CD4-positive, alpha-beta T cell (primary cell): ENCODE measurements at regions not wholly inside any gene's neighbourhood (a gene's known extent, or its start where the extent isn't known, plus 50 kb on each side); places are given as distances from the start of the nearest gene placed in this dataset.

Experiments used
- ATAC-seq: fragments of 200-7000 bp; cut with Tn5 transposase; one replicate; pipeline ENCODE4 v1.10.0; 2022; ENCODE audit warnings: mild to moderate bottlenecking; ENCODE audit not compliant: poor library complexity
- CTCF ChIA-PET: fragments of 350-600 bp; sonication (Branson Sonifier 250); formaldehyde crosslinking; loops from one replicate; lab custom pipeline; 2021; ENCODE audit warnings: antibody characterized with exemption, inconsistent platforms; lab: Charles Lee
- POLR2A ChIA-PET: fragments of 350-600 bp; sonication (Branson Sonifier 250); formaldehyde crosslinking; loops from one replicate; lab custom pipeline; 2021; ENCODE audit warnings: antibody characterized with exemption, inconsistent platforms; lab: Charles Lee
- DNase-seq, 14 experiments: peaks; one replicate each; pipeline ENCODE4 v3.0.0-alpha.2; 2013 to 2020; ENCODE audit warnings: mixed read lengths in 2 of 14
- H3K27ac ChIP-seq, 2 donors: one replicate each; pipeline versions ENCODE4 v1.5.1 to v1.7.0; 2013; ENCODE audit warnings: low read length in 2 of 2, low read depth in 1 of 2, mild to moderate bottlenecking in 1 of 2
- H3K27me3 ChIP-seq, 2 experiments: 1 replicate in 1 of 2; 2 replicates in 1 of 2; pipeline versions ENCODE4 v1.6.1 to v1.7.0; 2013; ENCODE audit warnings: low read length in 2 of 2, control low read depth in 1 of 2, mild to moderate bottlenecking in 1 of 2, moderate library complexity in 1 of 2; ENCODE audit not compliant: insufficient read depth in 2 of 2, control insufficient read depth in 1 of 2
- H3K36me3 ChIP-seq: one replicate; pipeline ENCODE4 v1.6.1; 2013; ENCODE audit warnings: low read length, control low read depth; ENCODE audit not compliant: insufficient read depth
- H3K4me1 ChIP-seq: one replicate; pipeline ENCODE4 v1.6.1; 2013; ENCODE audit warnings: low read length, control low read depth; ENCODE audit not compliant: insufficient read depth
- H3K4me3 ChIP-seq: one replicate; pipeline ENCODE4 v1.5.1; 2013; ENCODE audit warnings: mild to moderate bottlenecking, low read length, moderate library complexity
- H3K9me3 ChIP-seq, 2 experiments: 1 replicate in 1 of 2; 2 replicates in 1 of 2; pipeline versions ENCODE4 v1.6.1 to v1.7.0; 2013; ENCODE audit warnings: low read length in 2 of 2, mild to moderate bottlenecking in 2 of 2, control low read depth in 1 of 2, moderate library complexity in 1 of 2; ENCODE audit not compliant: control insufficient read depth in 1 of 2, insufficient read depth in 1 of 2
- H3K27ac Mint-ChIP-seq: one replicate; pipeline ENCODE4 v1.8.0; 2020; ENCODE audit warnings: mixed read lengths
- H3K27me3 Mint-ChIP-seq: one replicate; pipeline ENCODE4 v1.8.0; 2021; ENCODE audit warnings: mixed read lengths
- H3K36me3 Mint-ChIP-seq: one replicate; pipeline ENCODE4 v1.8.0; 2021; ENCODE audit warnings: low read depth, mixed read lengths
- H3K4me1 Mint-ChIP-seq: one replicate; pipeline ENCODE4 v1.8.0; 2021; ENCODE audit warnings: low read depth, mixed read lengths
- H3K4me3 Mint-ChIP-seq: one replicate; pipeline ENCODE4 v1.8.0; 2020; ENCODE audit warnings: mild to moderate bottlenecking, mixed read lengths
- H3K9me3 Mint-ChIP-seq: one replicate; pipeline ENCODE4 v1.8.0; 2020; ENCODE audit warnings: mixed read lengths
- intact Hi-C, 2 experiments: fragments of 100-400 bp; cut with DNase I in 1 of 2; cut with micrococcal nuclease in 1 of 2; formaldehyde crosslinking; loops; one replicate each; pipeline versions ENCODE4 v1.15.1 to v1.9.0; 2023 to 2025; cut with DNase I, micrococcal nuclease
- TF ChIP-seq, protein P1 (sequence below): fragments of 200-600 bp; IDR thresholded peaks from one replicate; pipeline ENCODE4 v1.8.0; 2022; ENCODE audit warnings: antibody characterized with exemption, mild to moderate bottlenecking

DNA sequence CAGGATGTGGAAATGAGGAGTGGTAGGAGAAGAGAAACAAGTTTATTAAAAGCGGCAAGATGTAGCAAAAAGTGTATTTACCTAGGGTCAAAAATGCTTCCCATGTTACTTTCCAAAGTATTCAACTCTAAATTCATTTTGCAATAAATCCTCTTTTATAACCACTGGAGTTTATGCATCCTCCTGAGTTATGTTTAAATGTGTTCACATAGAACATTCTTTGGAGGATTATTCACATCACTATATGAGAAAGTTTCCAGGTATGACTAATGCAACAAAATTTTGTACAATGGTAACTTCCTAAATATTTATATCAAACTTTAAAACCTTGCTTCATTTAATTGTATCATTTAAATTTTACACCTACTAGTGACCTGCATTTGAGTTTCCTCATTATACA is 870.6 kb upstream of the SLIT2 start:
- H3K9me3 ChIP-seq: peaks cover 0 to 6% of the 10 kb centered on the region in 2 experiments
- no peak overlapping the region for H3K4me3 ChIP-seq
- H3K36me3 ChIP-seq: no peaks in the 10 kb centered on the region
- no peaks in the 10 kb centered on the region for H3K4me1 ChIP-seq
- TF ChIP-seq, protein P1, sequence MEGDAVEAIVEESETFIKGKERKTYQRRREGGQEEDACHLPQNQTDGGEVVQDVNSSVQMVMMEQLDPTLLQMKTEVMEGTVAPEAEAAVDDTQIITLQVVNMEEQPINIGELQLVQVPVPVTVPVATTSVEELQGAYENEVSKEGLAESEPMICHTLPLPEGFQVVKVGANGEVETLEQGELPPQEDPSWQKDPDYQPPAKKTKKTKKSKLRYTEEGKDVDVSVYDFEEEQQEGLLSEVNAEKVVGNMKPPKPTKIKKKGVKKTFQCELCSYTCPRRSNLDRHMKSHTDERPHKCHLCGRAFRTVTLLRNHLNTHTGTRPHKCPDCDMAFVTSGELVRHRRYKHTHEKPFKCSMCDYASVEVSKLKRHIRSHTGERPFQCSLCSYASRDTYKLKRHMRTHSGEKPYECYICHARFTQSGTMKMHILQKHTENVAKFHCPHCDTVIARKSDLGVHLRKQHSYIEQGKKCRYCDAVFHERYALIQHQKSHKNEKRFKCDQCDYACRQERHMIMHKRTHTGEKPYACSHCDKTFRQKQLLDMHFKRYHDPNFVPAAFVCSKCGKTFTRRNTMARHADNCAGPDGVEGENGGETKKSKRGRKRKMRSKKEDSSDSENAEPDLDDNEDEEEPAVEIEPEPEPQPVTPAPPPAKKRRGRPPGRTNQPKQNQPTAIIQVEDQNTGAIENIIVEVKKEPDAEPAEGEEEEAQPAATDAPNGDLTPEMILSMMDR: no peak
- ChIA-PET CTCF (no interaction called here), POLR2A (no interaction called here)
- H3K9me3 Mint-ChIP-seq: peaks cover 12% of the 10 kb centered on the region
- H3K27me3 Mint-ChIP-seq: no peaks in the 10 kb centered on the region
- no peak overlapping the region for H3K4me3 Mint-ChIP-seq
- ATAC-seq: no peak
- no peaks in the 10 kb centered on the region for H3K27me3 ChIP-seq
- intact Hi-C loops: no loop called here
- no peak overlapping the region for H3K27ac Mint-ChIP-seq
- no peak for DNase-seq
- no peak overlapping the region for H3K27ac ChIP-seq
- H3K36me3 Mint-ChIP-seq: no peaks in the 10 kb centered on the region
- H3K4me1 Mint-ChIP-seq: no peaks in the 10 kb centered on the region

DNA sequence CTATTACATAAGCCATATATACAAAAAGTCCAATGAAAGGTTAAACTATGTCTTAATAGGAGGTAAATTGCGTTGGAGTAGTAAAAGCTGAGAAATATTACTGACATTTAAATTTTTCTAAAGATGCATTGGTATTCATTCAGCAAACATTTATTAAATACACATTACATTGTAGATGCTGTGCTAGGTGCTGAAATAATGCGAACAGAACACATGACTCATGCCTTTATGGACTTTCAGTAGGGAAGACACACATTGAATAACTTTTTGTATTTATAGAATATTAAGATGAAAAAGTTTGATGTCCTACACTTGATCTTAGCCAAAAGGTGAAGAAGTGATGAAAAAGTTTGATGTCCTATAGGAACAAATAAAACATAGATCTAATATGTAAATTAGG is 871.1 kb upstream of the SLIT2 start:
- Mint-ChIP-seq H3K27ac (no peak overlapping the region), H3K4me1 (no peaks in the 10 kb centered on the region), H3K36me3 (no peaks in the 10 kb centered on the region), H3K27me3 (no peaks in the 10 kb centered on the region), H3K4me3 (no peak overlapping the region), H3K9me3 (peaks cover 17% of the 10 kb centered on the region)
- Histone ChIP-seq H3K4me1 (no peaks in the 10 kb centered on the region), H3K27ac (no peak overlapping the region), H3K4me3 (no peak overlapping the region), H3K9me3 (peaks cover 0 to 6% of the 10 kb centered on the region in 2 experiments), H3K36me3 (no peaks in the 10 kb centered on the region), H3K27me3 (no peaks in the 10 kb centered on the region)
- no peak for DNase-seq
- TF ChIP-seq, protein P1: no peak
- no peak for ATAC-seq
- intact Hi-C loops: no loop called here
- ChIA-PET POLR2A (no interaction called here), CTCF (no interaction called here)

DNA sequence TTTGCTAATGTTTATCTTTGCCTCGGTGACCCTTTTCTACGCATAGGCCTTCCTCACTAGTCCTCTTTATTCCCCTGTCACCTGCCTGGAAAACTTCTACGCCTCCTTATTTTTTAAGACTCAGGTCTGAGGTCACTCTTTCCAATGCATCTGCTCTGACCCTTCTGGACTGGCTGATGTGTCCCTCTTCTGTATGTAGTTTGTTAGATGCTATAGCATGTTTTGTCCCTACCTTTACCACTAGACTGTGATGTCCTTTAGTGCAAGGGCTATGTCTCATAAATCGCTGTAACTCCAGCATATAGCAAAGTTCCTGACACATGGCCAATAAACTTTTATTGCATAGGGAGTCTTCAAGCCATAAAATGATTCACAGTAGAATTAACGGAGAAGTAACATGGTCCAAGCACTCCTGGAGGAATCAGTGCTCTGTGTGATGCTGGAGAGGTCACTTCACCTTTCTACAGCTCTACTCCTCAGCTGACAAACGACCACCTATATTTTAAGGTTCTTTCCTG is 872.5 kb upstream of the SLIT2 start:
- Histone ChIP-seq H3K36me3 (no peaks in the 10 kb centered on the region), H3K9me3 (peaks cover 0 to 4% of the 10 kb centered on the region in 2 experiments), H3K4me1 (no peaks in the 10 kb centered on the region), H3K4me3 (no peak overlapping the region), H3K27me3 (no peaks in the 10 kb centered on the region), H3K27ac (no peak overlapping the region)
- Mint-ChIP-seq H3K9me3 (peaks cover 14% of the 10 kb centered on the region), H3K36me3 (no peaks in the 10 kb centered on the region), H3K27me3 (no peaks in the 10 kb centered on the region), H3K4me3 (no peak overlapping the region), H3K27ac (no peak overlapping the region), H3K4me1 (no peaks in the 10 kb centered on the region)
- POLR2A ChIA-PET: no interaction called here
- intact Hi-C loops: no loop called here
- TF ChIP-seq, protein P1: no peak
- ATAC-seq (no peak), DNase-seq (no peak)
- CTCF ChIA-PET: no interaction called here
